HFFc6 (cell line): ENCODE measurements at regions not wholly inside any gene's neighbourhood (a gene's known extent, or its start where the extent isn't known, plus 50 kb on each side); places are given as distances from the start of the nearest gene placed in this dataset.
"Not testable (repeated sequence)": the region's sequence is repeated elsewhere in the genome, so short reads cannot be mapped to it uniquely, and the experiment has no call there.

Source experiments
- DNase-seq: peaks from one replicate; pipeline ENCODE4 v3.0.0-alpha.2; 2018
- H3K27ac Mint-ChIP-seq: 2 replicates; pipeline ENCODE4 v1.8.0; 2020; ENCODE audit warnings: mild to moderate bottlenecking, mixed read lengths
- H3K27me3 Mint-ChIP-seq: 2 replicates; pipeline ENCODE4 v1.8.0; 2021; ENCODE audit warnings: mild to moderate bottlenecking, moderate library complexity, mixed read lengths; ENCODE audit not compliant: insufficient read depth
- H3K36me3 Mint-ChIP-seq: 2 replicates; pipeline ENCODE4 v1.8.0; 2021; ENCODE audit warnings: low read depth, mixed read lengths
- H3K4me1 Mint-ChIP-seq: 2 replicates; pipeline ENCODE4 v1.8.0; 2020; ENCODE audit warnings: low read depth, mixed read lengths
- H3K4me3 Mint-ChIP-seq: 2 replicates; pipeline ENCODE4 v1.8.0; 2020; ENCODE audit warnings: mild to moderate bottlenecking, moderate library complexity, mixed read lengths
- H3K9me3 Mint-ChIP-seq: 2 replicates; pipeline ENCODE4 v1.8.0; 2020; ENCODE audit warnings: mild to moderate bottlenecking, mixed read lengths
- CTCF ChIP-seq: fragments of 200-600 bp; sonication (generic); IDR thresholded peaks from 2 replicates; pipeline ENCODE4 v1.5.0; 2021; ENCODE audit warnings: antibody characterized with exemption, mild to moderate bottlenecking

DNA sequence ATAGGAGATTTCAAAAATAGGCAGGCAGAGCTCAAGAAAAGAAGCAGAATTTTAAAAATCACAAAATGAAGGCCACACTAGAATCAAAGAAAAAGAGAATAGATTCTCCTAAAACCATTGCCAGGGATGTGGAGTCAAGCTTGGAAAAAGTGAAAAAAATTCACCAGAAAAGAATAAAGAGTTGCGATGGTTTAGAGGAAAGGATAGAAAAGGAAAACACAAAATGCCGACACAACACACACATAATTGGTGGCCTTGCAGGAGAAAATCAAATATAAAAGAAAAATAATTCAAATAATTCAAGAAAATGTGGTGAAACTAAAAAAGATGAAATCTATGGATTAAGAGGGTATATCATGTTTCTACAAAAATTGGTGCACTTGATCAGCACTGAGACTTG is 181.6 kb upstream of the C14orf180 start:
- no peak overlapping the region for H3K27ac Mint-ChIP-seq
- no peak overlapping the region for H3K4me3 Mint-ChIP-seq
- H3K27me3 Mint-ChIP-seq: peaks cover 3% of the 10 kb centered on the region; the same call in 1 of the 2 replicates
- H3K36me3 Mint-ChIP-seq: peaks cover 29% of the 10 kb centered on the region
- TF ChIP-seq CTCF: no peak
- no peak for DNase-seq
- H3K9me3 Mint-ChIP-seq: peaks cover 78% of the 10 kb centered on the region
- H3K4me1 Mint-ChIP-seq: no peaks in the 10 kb centered on the region

DNA sequence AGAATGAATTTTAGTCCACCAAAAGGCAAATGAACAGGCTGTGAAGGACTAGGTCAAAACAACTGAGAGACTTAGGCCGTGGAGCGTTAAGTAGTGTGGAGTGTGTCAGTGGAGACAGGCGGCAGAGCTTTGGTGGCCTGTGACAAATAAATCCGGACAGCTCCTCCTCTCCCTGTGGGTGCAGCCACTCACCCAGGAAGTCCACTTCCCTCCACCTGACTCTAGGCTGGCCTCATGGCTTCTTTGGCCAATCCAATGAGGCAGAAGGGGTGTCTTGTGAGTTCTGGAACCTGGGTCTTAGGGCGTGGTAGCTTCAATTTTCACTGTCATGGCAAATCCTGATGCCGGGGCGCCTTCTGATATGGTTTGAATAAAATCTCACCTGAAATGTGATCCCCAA is 180.9 kb upstream of the C14orf180 start:
- peaks cover 3% of the 10 kb centered on the region; the same call in 1 of the 2 replicates for H3K27me3 Mint-ChIP-seq
- no peak overlapping the region for H3K4me3 Mint-ChIP-seq
- peaks cover 29% of the 10 kb centered on the region for H3K36me3 Mint-ChIP-seq
- H3K4me1 Mint-ChIP-seq: no peaks in the 10 kb centered on the region
- no peak for TF ChIP-seq CTCF
- no peak overlapping the region for H3K27ac Mint-ChIP-seq
- H3K9me3 Mint-ChIP-seq: peaks cover 84% of the 10 kb centered on the region
- DNase-seq: no peak

DNA sequence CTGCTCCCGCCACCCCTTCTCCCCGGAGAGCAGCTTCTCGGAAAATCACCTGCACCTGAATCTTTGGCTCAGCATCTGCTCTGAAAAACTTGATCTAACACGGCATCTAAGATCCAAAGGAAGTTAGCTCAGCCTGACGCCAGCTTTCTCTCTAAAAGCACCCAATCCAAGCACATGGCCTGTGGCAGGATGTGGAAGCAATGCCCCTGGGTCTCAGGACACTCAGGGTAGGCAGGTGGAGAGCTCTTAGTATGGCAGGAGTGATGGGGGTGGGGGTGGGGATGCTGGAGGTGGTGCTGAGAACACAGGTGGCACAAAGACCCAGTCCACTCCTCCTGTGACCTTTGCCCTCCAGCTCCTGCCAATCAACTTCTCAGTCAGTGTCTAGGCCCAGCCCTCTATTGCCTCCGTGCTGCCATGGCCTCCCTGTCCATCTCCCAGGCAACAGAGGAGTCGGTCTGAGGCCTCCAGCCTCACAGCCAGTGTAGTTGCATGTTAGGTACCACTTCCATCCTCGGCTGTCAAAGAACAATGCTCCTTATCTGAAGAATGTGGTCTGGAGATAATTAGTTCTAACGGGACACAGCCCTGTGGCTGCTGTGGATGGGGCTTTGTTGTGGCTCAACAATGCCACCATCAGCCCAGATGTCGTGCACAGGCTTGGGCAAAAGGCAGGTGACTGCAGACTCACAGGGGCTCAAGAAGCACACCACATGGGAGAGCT is 180.0 kb upstream of the C14orf180 start:
- no peak overlapping the region for H3K4me3 Mint-ChIP-seq
- no peak for TF ChIP-seq CTCF
- H3K9me3 Mint-ChIP-seq: peaks cover 81% of the 10 kb centered on the region
- no peak overlapping the region for H3K27ac Mint-ChIP-seq
- DNase-seq: no peak
- peaks cover 29% of the 10 kb centered on the region for H3K36me3 Mint-ChIP-seq
- H3K27me3 Mint-ChIP-seq: peaks cover 3% of the 10 kb centered on the region; the same call in 1 of the 2 replicates
- no peaks in the 10 kb centered on the region for H3K4me1 Mint-ChIP-seq

DNA sequence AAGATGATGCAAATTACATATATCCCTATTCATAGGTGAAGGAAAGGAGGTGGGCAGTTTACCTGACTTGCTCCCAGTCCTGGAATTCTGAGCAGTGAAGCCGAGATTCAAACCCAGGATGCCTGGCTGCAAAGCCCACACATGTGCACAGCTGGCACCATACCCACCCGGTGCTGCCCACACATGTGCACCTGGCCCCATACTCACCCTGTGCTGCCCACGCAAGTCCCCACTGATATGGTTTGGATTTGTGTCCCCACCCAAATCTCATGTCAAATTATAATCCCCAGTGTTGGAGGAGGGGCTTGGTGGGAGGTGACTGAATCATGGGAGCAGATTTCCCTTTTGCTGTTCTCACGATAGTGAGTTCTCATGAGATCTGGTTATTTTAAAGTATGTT is 179.2 kb upstream of the C14orf180 start:
- Mint-ChIP-seq H3K4me1 (no peaks in the 10 kb centered on the region), H3K9me3 (peaks cover 78% of the 10 kb centered on the region), H3K27ac (no peak overlapping the region), H3K36me3 (peaks cover 29% of the 10 kb centered on the region), H3K4me3 (no peak overlapping the region), H3K27me3 (peaks cover 3% of the 10 kb centered on the region; the same call in 1 of the 2 replicates)
- no peak for TF ChIP-seq CTCF
- DNase-seq: no peak

GRCh38 chr14:104401785-104402184 is 177.8 kb upstream of the C14orf180 start:
- DNase-seq: no peak
- H3K27me3 Mint-ChIP-seq: peaks cover 3% of the 10 kb centered on the region; the same call in 1 of the 2 replicates
- peaks cover 24% of the 10 kb centered on the region for H3K36me3 Mint-ChIP-seq
- no peak overlapping the region for H3K27ac Mint-ChIP-seq
- peaks cover 79% of the 10 kb centered on the region for H3K9me3 Mint-ChIP-seq
- no peaks in the 10 kb centered on the region for H3K4me1 Mint-ChIP-seq
- H3K4me3 Mint-ChIP-seq: no peak overlapping the region
- no peak for TF ChIP-seq CTCF

GRCh38 chr14:104402303-104402702 is 177.3 kb upstream of the C14orf180 start:
- Mint-ChIP-seq H3K9me3 (peaks cover 74% of the 10 kb centered on the region), H3K36me3 (peaks cover 19% of the 10 kb centered on the region)
- H3K4me3 Mint-ChIP-seq, DNase-seq, H3K27ac Mint-ChIP-seq, H3K27me3 Mint-ChIP-seq, H3K4me1 Mint-ChIP-seq: not testable (repeated sequence)
